GM23338 (cell line): ENCODE measurements at regions not wholly inside any gene's neighbourhood (a gene's known extent, or its start where the extent isn't known, plus 50 kb on each side); places are given as distances from the start of the nearest gene placed in this dataset.

Experiments used
- ATAC-seq: fragments of 200-7000 bp; cut with Tn5 transposase; 3 replicates; pipeline ENCODE4 v1.9.1; 2020
- DNase-seq: peaks from one replicate; pipeline ENCODE4 v3.0.0-alpha.2; 2015; ENCODE audit warnings: low spot score
- H2AFZ ChIP-seq: fragments of 200-600 bp; sonication (generic); 2 replicates; pipeline ENCODE4 v1.8.0; 2016; ENCODE audit warnings: antibody characterized with exemption, mild to moderate bottlenecking, moderate library complexity
- H3F3A ChIP-seq: fragments of 200-600 bp; sonication (generic); replicated peaks from 2 replicates; pipeline ENCODE4 v1.8.0; 2017; ENCODE audit warnings: antibody characterized with exemption, mixed run types, low read depth
- H3K27ac ChIP-seq: fragments of 200-600 bp; sonication (generic); 2 replicates; pipeline ENCODE4 v1.6.1; 2016; ENCODE audit warnings: low read depth
- H3K27me3 ChIP-seq: fragments of 200-600 bp; sonication (generic); 2 replicates; pipeline ENCODE4 v1.8.0; 2016; ENCODE audit warnings: mild to moderate bottlenecking, mixed run types, moderate library complexity; ENCODE audit not compliant: insufficient read depth
- H3K36me3 ChIP-seq: fragments of 200-600 bp; sonication (generic); 2 replicates; pipeline ENCODE4 v1.8.0; 2016; ENCODE audit warnings: mild to moderate bottlenecking; ENCODE audit not compliant: insufficient read depth
- H3K4me1 ChIP-seq: fragments of 200-600 bp; sonication (generic); 2 replicates; pipeline ENCODE4 v1.8.0; 2016; ENCODE audit warnings: mild to moderate bottlenecking, moderate library complexity; ENCODE audit not compliant: insufficient read depth
- H3K4me2 ChIP-seq: fragments of 200-600 bp; sonication (generic); 2 replicates; pipeline ENCODE4 v1.7.1; 2017; ENCODE audit warnings: mixed run types
- H3K4me3 ChIP-seq: fragments of 200-600 bp; sonication (generic); 2 replicates; pipeline ENCODE4 v1.6.1; 2016; ENCODE audit warnings: mixed run types
- H3K79me2 ChIP-seq: fragments of 200-600 bp; sonication (generic); replicated peaks from 2 replicates; pipeline ENCODE4 v1.8.0; 2017; ENCODE audit warnings: mild to moderate bottlenecking; ENCODE audit not compliant: insufficient read depth
- H3K9me2 ChIP-seq: fragments of 200-600 bp; sonication (generic); 2 replicates; pipeline ENCODE4 v1.8.0; 2017; ENCODE audit not compliant: insufficient read depth
- H4K20me1 ChIP-seq: fragments of 200-600 bp; sonication (generic); replicated peaks from 2 replicates; pipeline ENCODE4 v1.8.0; 2017; ENCODE audit warnings: mild to moderate bottlenecking; ENCODE audit not compliant: insufficient read depth
- H3K27ac Mint-ChIP-seq: 2 replicates; pipeline ENCODE4 v1.8.0; 2020; ENCODE audit warnings: inconsistent platforms, mild to moderate bottlenecking, moderate library complexity, mixed read lengths
- H3K27me3 Mint-ChIP-seq: 3 replicates; pipeline ENCODE4 v1.8.0; 2022; ENCODE audit warnings: low read depth, mild to moderate bottlenecking, moderate library complexity, mixed read lengths, inconsistent platforms; ENCODE audit not compliant: insufficient read depth, poor library complexity
- H3K36me3 Mint-ChIP-seq: 3 replicates; pipeline ENCODE4 v1.8.0; 2021; ENCODE audit warnings: low read depth, mild to moderate bottlenecking, inconsistent platforms, moderate library complexity, mixed read lengths
- H3K4me1 Mint-ChIP-seq: 3 replicates; pipeline ENCODE4 v1.8.0; 2020; ENCODE audit warnings: mild to moderate bottlenecking, inconsistent platforms, mixed read lengths
- H3K4me3 Mint-ChIP-seq: 3 replicates; pipeline ENCODE4 v1.8.0; 2021; ENCODE audit warnings: moderate library complexity, mild to moderate bottlenecking, inconsistent platforms, mixed read lengths
- H3K9me3 Mint-ChIP-seq: 3 replicates; pipeline ENCODE4 v1.8.0; 2020; ENCODE audit warnings: moderate library complexity, mild to moderate bottlenecking, inconsistent platforms, mixed read lengths
- CREB1 ChIP-seq: fragments of 250-450 bp; sonication (Bioruptor Pico); IDR thresholded peaks from 2 replicates; pipeline ENCODE4 v1.5.0; 2020; ENCODE audit warnings: low read depth, mild to moderate bottlenecking, moderate library complexity
- CTCF ChIP-seq, 2 experiments: fragments of 200-600 bp in 1 of 2; sonication (generic) in 1 of 2; conservative IDR thresholded peaks; 2 replicates each; pipeline versions ENCODE4 v1.5.1 to v1.6.1; 2016 to 2017; ENCODE audit warnings: antibody characterized with exemption in 2 of 2, low read depth in 2 of 2, mild to moderate bottlenecking in 2 of 2, moderate library complexity in 1 of 2
- EZH2 ChIP-seq: fragments of 200-600 bp; sonication (generic); IDR thresholded peaks from one replicate; pipeline ENCODE4 v1.8.0; 2017; ENCODE audit warnings: antibody characterized with exemption, mild to moderate bottlenecking, low read depth; ENCODE audit not compliant: unreplicated experiment
- EZH2phosphoT487 ChIP-seq: fragments of 200-600 bp; sonication (generic); IDR thresholded peaks from one replicate; pipeline ENCODE4 v1.8.1; 2018; ENCODE audit warnings: antibody characterized with exemption; ENCODE audit not compliant: unreplicated experiment
- JUNB ChIP-seq: IDR thresholded peaks from one replicate; pipeline ENCODE4 v1.6.1; 2016; ENCODE audit warnings: antibody characterized with exemption; ENCODE audit not compliant: unreplicated experiment
- NANOG ChIP-seq: IDR thresholded peaks from 2 replicates; pipeline ENCODE4 v1.6.1; 2016; ENCODE audit warnings: antibody characterized with exemption, borderline replicate concordance
- POLR2AphosphoS5 ChIP-seq: IDR thresholded peaks from 2 replicates; pipeline ENCODE4 v1.6.1; 2016; ENCODE audit warnings: antibody characterized with exemption, low read depth
- STAT1 ChIP-seq: IDR thresholded peaks from one replicate; pipeline ENCODE4 v1.6.1; 2016; ENCODE audit warnings: antibody characterized with exemption; ENCODE audit not compliant: unreplicated experiment
- ZNF114 ChIP-seq: fragments of 250-450 bp; sonication (Bioruptor Pico); IDR thresholded peaks from 2 replicates; pipeline ENCODE4 v1.5.0; 2020; ENCODE audit warnings: mild to moderate bottlenecking, moderate library complexity
- ZNF331 ChIP-seq: fragments of 250-450 bp; sonication (Bioruptor Pico); IDR thresholded peaks from 2 replicates; pipeline ENCODE4 v1.5.0; 2020; ENCODE audit warnings: low read depth, mild to moderate bottlenecking, moderate library complexity
- ZNF462 ChIP-seq: fragments of 250-450 bp; sonication (Bioruptor Pico); IDR thresholded peaks from 2 replicates; pipeline ENCODE4 v1.5.0; 2020; ENCODE audit warnings: mild to moderate bottlenecking, moderate library complexity
- TF ChIP-seq, protein P1 (sequence below): IDR thresholded peaks from 2 replicates; pipeline ENCODE4 v1.6.1; 2016; ENCODE audit warnings: antibody characterized with exemption
- TF ChIP-seq, protein P2 (sequence below): IDR thresholded peaks from one replicate; pipeline ENCODE4 v1.6.1; 2018; ENCODE audit warnings: antibody characterized with exemption; ENCODE audit not compliant: unreplicated experiment

DNA sequence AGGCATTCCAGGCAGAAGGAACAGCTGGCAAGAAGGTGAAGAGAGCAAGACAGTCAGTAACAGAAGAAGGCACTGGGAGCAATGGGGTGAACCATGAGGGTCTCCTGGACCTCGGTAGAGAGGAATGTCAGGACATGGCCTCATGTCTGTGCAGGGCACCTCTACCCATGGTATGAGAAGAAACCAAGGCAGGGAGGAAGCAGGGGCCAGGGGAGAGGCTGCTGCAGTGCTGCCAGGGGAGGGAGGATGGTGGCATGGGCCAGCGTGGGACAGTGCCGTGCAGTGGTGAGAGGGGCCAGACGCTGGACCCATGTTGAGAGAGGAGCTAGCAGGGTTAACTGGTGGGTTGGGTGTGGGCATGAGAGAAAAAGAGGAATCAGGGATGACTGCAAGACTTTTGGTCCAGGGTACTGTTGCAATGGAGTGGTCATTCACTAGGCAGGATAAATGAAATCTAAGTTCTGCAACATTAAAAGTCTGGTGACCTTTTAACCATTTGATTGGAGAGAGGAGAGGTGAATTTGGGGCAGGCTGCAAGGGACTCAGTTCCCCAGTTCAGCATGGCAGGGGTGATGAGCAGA is 577.6 kb downstream of the MATN1 start:
- peaks cover 64% of the 10 kb centered on the region for H3K9me3 Mint-ChIP-seq
- no peak for DNase-seq
- H3K79me2 ChIP-seq: no peaks in the 10 kb centered on the region
- H3K27ac Mint-ChIP-seq: no peak overlapping the region
- no peak overlapping the region for H3K4me3 Mint-ChIP-seq
- ATAC-seq: no peak
- peaks cover 2% of the 10 kb centered on the region for H3K27me3 Mint-ChIP-seq
- H3F3A ChIP-seq: no peaks in the 10 kb centered on the region
- no peaks in the 10 kb centered on the region for H3K27me3 ChIP-seq
- H3K4me1 ChIP-seq: no peaks in the 10 kb centered on the region
- H3K36me3 Mint-ChIP-seq: peaks cover 20% of the 10 kb centered on the region
- no peaks in the 10 kb centered on the region; the same call in 2 of the 3 replicates for H3K4me1 Mint-ChIP-seq
- no peak for TF ChIP-seq CREB1
- no peak for TF ChIP-seq CTCF (conservative IDR thresholded peaks at IDR 0.05; ENCODE audit: low read depth in 2 of 2)
- TF ChIP-seq NANOG: no peak
- no peak for TF ChIP-seq ZNF462
- no peak for TF ChIP-seq EZH2
- TF ChIP-seq POLR2AphosphoS5: no peak
- no peak for TF ChIP-seq JUNB
- TF ChIP-seq, protein P1, sequence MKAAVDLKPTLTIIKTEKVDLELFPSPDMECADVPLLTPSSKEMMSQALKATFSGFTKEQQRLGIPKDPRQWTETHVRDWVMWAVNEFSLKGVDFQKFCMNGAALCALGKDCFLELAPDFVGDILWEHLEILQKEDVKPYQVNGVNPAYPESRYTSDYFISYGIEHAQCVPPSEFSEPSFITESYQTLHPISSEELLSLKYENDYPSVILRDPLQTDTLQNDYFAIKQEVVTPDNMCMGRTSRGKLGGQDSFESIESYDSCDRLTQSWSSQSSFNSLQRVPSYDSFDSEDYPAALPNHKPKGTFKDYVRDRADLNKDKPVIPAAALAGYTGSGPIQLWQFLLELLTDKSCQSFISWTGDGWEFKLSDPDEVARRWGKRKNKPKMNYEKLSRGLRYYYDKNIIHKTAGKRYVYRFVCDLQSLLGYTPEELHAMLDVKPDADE: no peak
- no peak for TF ChIP-seq EZH2phosphoT487
- TF ChIP-seq, protein P2, sequence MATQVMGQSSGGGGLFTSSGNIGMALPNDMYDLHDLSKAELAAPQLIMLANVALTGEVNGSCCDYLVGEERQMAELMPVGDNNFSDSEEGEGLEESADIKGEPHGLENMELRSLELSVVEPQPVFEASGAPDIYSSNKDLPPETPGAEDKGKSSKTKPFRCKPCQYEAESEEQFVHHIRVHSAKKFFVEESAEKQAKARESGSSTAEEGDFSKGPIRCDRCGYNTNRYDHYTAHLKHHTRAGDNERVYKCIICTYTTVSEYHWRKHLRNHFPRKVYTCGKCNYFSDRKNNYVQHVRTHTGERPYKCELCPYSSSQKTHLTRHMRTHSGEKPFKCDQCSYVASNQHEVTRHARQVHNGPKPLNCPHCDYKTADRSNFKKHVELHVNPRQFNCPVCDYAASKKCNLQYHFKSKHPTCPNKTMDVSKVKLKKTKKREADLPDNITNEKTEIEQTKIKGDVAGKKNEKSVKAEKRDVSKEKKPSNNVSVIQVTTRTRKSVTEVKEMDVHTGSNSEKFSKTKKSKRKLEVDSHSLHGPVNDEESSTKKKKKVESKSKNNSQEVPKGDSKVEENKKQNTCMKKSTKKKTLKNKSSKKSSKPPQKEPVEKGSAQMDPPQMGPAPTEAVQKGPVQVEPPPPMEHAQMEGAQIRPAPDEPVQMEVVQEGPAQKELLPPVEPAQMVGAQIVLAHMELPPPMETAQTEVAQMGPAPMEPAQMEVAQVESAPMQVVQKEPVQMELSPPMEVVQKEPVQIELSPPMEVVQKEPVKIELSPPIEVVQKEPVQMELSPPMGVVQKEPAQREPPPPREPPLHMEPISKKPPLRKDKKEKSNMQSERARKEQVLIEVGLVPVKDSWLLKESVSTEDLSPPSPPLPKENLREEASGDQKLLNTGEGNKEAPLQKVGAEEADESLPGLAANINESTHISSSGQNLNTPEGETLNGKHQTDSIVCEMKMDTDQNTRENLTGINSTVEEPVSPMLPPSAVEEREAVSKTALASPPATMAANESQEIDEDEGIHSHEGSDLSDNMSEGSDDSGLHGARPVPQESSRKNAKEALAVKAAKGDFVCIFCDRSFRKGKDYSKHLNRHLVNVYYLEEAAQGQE: no peak
- TF ChIP-seq STAT1: no peak
- TF ChIP-seq ZNF331 (CRISPR knock-in tag): no peak
- no peak for TF ChIP-seq ZNF114 (CRISPR knock-in tag)
- no peak overlapping the region for H3K27ac ChIP-seq
- H2AFZ ChIP-seq: no peak overlapping the region
- no peaks in the 10 kb centered on the region for H4K20me1 ChIP-seq
- 0 out of 2 replicates have a peak, but pooled peaks cover 2% of the 10 kb centered on the region for H3K36me3 ChIP-seq
- H3K4me3 ChIP-seq: no peak overlapping the region
- no peak overlapping the region for H3K4me2 ChIP-seq
- H3K9me2 ChIP-seq: peaks cover 12% of the 10 kb centered on the region; the same call in 1 of the 2 replicates
